ENCODE measurements at regions not wholly inside any gene's neighbourhood (a gene's known extent, or its start where the extent isn't known, plus 50 kb on each side); places are given as distances from the start of the nearest gene placed in this dataset.

DNA sequence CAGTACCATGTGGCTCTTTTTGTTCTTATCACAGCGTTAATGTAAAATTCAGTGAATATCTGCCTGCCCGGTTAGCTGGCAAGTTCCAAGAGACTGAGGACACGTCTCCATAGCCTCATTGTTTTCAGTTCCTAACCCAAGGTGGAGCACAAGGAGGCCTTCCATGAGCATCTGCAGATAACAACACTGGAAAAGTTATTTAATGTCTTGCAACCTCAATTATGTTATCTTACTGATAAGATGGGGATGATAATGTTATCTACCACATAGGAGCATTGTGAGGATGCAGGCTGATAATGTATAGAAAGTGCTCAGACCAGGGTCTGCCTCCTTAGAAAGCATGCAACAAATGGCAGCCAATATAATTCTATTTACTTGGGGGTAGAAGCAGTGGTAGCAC is 109.6 kb upstream of the DNAH14 start:
- TF ChIP-seq, protein P1, sequence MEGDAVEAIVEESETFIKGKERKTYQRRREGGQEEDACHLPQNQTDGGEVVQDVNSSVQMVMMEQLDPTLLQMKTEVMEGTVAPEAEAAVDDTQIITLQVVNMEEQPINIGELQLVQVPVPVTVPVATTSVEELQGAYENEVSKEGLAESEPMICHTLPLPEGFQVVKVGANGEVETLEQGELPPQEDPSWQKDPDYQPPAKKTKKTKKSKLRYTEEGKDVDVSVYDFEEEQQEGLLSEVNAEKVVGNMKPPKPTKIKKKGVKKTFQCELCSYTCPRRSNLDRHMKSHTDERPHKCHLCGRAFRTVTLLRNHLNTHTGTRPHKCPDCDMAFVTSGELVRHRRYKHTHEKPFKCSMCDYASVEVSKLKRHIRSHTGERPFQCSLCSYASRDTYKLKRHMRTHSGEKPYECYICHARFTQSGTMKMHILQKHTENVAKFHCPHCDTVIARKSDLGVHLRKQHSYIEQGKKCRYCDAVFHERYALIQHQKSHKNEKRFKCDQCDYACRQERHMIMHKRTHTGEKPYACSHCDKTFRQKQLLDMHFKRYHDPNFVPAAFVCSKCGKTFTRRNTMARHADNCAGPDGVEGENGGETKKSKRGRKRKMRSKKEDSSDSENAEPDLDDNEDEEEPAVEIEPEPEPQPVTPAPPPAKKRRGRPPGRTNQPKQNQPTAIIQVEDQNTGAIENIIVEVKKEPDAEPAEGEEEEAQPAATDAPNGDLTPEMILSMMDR (IDR thresholded peaks at IDR 0.05; ENCODE audit: low read depth, low read length, missing input control), result no peak
- TF ChIP-seq HNF4G (IDR thresholded peaks at IDR 0.05), result no peak
- TF ChIP-seq GABPA (IDR thresholded peaks at IDR 0.05 in 1 of 2, conservative IDR thresholded peaks at IDR 0.05 in 1 of 2), result no peak
- no peak for TF ChIP-seq RAD21 (IDR thresholded peaks at IDR 0.05)
- TF ChIP-seq, protein P2, sequence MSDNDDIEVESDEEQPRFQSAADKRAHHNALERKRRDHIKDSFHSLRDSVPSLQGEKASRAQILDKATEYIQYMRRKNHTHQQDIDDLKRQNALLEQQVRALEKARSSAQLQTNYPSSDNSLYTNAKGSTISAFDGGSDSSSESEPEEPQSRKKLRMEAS (IDR thresholded peaks at IDR 0.05), result no peak
- TF ChIP-seq, protein P3, sequence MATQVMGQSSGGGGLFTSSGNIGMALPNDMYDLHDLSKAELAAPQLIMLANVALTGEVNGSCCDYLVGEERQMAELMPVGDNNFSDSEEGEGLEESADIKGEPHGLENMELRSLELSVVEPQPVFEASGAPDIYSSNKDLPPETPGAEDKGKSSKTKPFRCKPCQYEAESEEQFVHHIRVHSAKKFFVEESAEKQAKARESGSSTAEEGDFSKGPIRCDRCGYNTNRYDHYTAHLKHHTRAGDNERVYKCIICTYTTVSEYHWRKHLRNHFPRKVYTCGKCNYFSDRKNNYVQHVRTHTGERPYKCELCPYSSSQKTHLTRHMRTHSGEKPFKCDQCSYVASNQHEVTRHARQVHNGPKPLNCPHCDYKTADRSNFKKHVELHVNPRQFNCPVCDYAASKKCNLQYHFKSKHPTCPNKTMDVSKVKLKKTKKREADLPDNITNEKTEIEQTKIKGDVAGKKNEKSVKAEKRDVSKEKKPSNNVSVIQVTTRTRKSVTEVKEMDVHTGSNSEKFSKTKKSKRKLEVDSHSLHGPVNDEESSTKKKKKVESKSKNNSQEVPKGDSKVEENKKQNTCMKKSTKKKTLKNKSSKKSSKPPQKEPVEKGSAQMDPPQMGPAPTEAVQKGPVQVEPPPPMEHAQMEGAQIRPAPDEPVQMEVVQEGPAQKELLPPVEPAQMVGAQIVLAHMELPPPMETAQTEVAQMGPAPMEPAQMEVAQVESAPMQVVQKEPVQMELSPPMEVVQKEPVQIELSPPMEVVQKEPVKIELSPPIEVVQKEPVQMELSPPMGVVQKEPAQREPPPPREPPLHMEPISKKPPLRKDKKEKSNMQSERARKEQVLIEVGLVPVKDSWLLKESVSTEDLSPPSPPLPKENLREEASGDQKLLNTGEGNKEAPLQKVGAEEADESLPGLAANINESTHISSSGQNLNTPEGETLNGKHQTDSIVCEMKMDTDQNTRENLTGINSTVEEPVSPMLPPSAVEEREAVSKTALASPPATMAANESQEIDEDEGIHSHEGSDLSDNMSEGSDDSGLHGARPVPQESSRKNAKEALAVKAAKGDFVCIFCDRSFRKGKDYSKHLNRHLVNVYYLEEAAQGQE (IDR thresholded peaks at IDR 0.05), result no peak
- TF ChIP-seq YY1 (IDR thresholded peaks at IDR 0.05), result no peak
- no peak for TF ChIP-seq JUND (IDR thresholded peaks at IDR 0.05)
- no peak for TF ChIP-seq NR2F2 (IDR thresholded peaks at IDR 0.05)
- TF ChIP-seq SP1 (IDR thresholded peaks at IDR 0.05), result no peak
- TF ChIP-seq, protein P4, sequence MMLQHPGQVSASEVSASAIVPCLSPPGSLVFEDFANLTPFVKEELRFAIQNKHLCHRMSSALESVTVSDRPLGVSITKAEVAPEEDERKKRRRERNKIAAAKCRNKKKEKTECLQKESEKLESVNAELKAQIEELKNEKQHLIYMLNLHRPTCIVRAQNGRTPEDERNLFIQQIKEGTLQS (IDR thresholded peaks at IDR 0.05), result no peak
- TF ChIP-seq, protein P5, sequence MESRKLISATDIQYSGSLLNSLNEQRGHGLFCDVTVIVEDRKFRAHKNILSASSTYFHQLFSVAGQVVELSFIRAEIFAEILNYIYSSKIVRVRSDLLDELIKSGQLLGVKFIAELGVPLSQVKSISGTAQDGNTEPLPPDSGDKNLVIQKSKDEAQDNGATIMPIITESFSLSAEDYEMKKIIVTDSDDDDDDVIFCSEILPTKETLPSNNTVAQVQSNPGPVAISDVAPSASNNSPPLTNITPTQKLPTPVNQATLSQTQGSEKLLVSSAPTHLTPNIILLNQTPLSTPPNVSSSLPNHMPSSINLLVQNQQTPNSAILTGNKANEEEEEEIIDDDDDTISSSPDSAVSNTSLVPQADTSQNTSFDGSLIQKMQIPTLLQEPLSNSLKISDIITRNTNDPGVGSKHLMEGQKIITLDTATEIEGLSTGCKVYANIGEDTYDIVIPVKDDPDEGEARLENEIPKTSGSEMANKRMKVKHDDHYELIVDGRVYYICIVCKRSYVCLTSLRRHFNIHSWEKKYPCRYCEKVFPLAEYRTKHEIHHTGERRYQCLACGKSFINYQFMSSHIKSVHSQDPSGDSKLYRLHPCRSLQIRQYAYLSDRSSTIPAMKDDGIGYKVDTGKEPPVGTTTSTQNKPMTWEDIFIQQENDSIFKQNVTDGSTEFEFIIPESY (IDR thresholded peaks at IDR 0.05), result no peak
- no peak for TF ChIP-seq TAF1 (conservative IDR thresholded peaks at IDR 0.05)

Measured in liver (tissue), 3 donors.